Thyroid gland (tissue), 4 donors: ENCODE measurements at regions not wholly inside any gene's neighbourhood (a gene's known extent, or its start where the extent isn't known, plus 50 kb on each side); places are given as distances from the start of the nearest gene placed in this dataset.

Experiments
- DNase-seq, 2 donors: peaks; one replicate each; pipeline ENCODE4 v3.0.0-alpha.2; 2019
- H3K27ac ChIP-seq, 3 donors: fragments of 200-600 bp; sonication (generic); 1 replicate in 2 of 3; 2 replicates in 1 of 3; pipeline ENCODE4 v1.5.1; 2016 to 2019; ENCODE audit warnings: mild to moderate bottlenecking in 1 of 3, moderate library complexity in 1 of 3
- H3K27me3 ChIP-seq: fragments of 200-600 bp; sonication (generic); one replicate; pipeline ENCODE4 v1.5.1; 2019
- H3K36me3 ChIP-seq, 2 donors: fragments of 200-600 bp; sonication (generic); one replicate each; pipeline ENCODE4 v1.5.1; 2016 to 2019
- H3K4me1 ChIP-seq, 2 donors: fragments of 200-600 bp; sonication (generic); one replicate each; pipeline ENCODE4 v1.5.1; 2017 to 2019
- H3K4me3 ChIP-seq, 3 donors: fragments of 200-600 bp; sonication (generic); replicated peaks in 1 of 3; 1 replicate in 2 of 3; 2 replicates in 1 of 3; pipeline ENCODE4 v1.5.1; 2016; ENCODE audit warnings: mild to moderate bottlenecking in 1 of 3
- H3K9me3 ChIP-seq: fragments of 200-600 bp; sonication (generic); one replicate; pipeline ENCODE4 v1.5.1; 2017
- POLR2A ChIP-seq, 2 donors: fragments of 450-650 bp; IDR thresholded peaks; one replicate each; pipeline ENCODE4 v1.6.1; 2017; ENCODE audit warnings: antibody characterized with exemption in 2 of 2, mild to moderate bottlenecking in 2 of 2, moderate library complexity in 1 of 2
- WGBS, 2 donors: methylation state at CpG; one replicate each; pipeline ENCODE4 v1.1.5; 2017; 5-methylcytosine and 5-hydroxymethylcytosine counted together
- intact Hi-C: fragments of 100-400 bp; cut with DNase I; formaldehyde crosslinking; loops from one replicate; pipeline ENCODE4 v1.15.1; 2023
- TF ChIP-seq, protein P1 (sequence below), 6 experiments: fragments of 200-600 bp in 3 of 6; fragments of 450-650 bp in 3 of 6; sonication (generic) in 3 of 6; IDR thresholded peaks; one replicate each; pipeline ENCODE4 v1.5.1; 2016 to 2019; ENCODE audit warnings: antibody characterized with exemption in 6 of 6, mild to moderate bottlenecking in 2 of 6, inconsistent platforms in 1 of 6, moderate library complexity in 1 of 6

DNA sequence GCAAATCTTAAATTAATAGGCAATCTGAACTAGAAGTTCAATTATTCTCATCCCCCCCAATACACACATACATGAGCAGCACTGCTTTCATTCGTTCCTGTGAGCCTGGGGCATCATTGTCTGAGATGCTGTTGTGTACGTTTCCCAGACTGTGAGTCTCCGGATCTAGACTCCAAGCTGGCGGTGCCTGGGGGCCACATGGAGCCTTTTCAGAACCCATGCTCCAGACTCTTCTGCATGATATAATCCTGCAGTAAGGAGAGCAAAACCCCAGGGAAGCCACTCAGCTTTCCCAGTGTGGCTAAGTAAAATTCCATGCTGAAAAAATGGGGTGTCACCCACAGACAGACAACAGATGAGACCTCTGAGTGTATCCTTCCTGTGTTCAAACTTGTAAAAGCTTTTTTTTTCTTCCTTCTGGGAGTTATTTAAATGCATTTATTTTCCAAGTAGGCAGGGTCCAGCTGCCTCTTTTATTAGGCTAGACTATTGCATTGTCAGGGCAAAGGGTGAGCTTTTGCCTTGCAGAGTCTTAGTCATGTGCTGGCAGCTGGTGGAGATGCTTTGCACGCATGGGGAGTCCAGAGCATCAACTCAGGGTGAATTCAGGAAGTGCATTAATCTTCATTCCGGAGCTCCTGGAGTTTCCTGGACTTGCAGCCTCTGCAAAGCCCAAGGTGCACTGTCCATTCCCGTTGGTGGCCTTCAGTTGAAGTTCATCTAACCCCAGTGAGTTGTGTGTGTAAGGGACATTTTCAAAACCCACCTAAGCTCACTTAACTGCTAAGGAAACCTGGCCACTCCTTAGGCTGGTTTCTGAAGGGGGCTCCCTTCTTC, 185.7 kb upstream of the ADO start:
- no peaks in the 10 kb centered on the region for H3K36me3 ChIP-seq
- no peak overlapping the region for H3K27ac ChIP-seq
- TF ChIP-seq, protein P1, sequence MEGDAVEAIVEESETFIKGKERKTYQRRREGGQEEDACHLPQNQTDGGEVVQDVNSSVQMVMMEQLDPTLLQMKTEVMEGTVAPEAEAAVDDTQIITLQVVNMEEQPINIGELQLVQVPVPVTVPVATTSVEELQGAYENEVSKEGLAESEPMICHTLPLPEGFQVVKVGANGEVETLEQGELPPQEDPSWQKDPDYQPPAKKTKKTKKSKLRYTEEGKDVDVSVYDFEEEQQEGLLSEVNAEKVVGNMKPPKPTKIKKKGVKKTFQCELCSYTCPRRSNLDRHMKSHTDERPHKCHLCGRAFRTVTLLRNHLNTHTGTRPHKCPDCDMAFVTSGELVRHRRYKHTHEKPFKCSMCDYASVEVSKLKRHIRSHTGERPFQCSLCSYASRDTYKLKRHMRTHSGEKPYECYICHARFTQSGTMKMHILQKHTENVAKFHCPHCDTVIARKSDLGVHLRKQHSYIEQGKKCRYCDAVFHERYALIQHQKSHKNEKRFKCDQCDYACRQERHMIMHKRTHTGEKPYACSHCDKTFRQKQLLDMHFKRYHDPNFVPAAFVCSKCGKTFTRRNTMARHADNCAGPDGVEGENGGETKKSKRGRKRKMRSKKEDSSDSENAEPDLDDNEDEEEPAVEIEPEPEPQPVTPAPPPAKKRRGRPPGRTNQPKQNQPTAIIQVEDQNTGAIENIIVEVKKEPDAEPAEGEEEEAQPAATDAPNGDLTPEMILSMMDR (IDR thresholded peaks at IDR 0.05): no peak
- no peak for TF ChIP-seq POLR2A (IDR thresholded peaks at IDR 0.05)
- H3K27me3 ChIP-seq: no peaks in the 10 kb centered on the region
- no peaks in the 10 kb centered on the region for H3K4me1 ChIP-seq
- no peaks in the 10 kb centered on the region for H3K9me3 ChIP-seq
- WGBS, 2 donors: 72 to 76% methylated on average over 7 of the region's 7 CpGs
- H3K4me3 ChIP-seq: no peak overlapping the region
- DNase-seq: no peak
- intact Hi-C loops: loop anchor here (10.0 kb wide), 3 partner anchors 196 to 536 kb away; partner anchors contain the start of gene EGR2

DNA sequence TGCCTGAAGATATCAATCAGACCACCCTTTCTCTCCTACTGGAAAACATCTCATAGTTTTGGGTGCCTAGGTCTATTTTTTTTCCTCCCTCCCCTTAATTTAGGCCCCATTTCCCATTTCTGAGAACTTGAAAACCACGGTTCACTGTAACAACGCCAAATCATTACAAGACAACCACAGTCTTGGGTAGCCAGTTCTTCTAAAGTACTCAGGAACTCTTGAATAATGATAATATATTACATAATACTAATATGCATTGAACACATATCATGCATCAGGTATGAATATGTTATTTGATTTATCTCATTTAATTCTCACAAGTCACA, 185.1 kb upstream of the ADO start:
- no peaks in the 10 kb centered on the region for H3K36me3 ChIP-seq
- intact Hi-C loops: loop anchor here (10.0 kb wide), 3 partner anchors 195 to 535 kb away; partner anchors contain the start of gene EGR2
- no peak overlapping the region for H3K27ac ChIP-seq
- no peaks in the 10 kb centered on the region for H3K27me3 ChIP-seq
- H3K4me1 ChIP-seq: no peaks in the 10 kb centered on the region
- H3K9me3 ChIP-seq: no peaks in the 10 kb centered on the region
- H3K4me3 ChIP-seq: no peak overlapping the region
- no peak for DNase-seq
- TF ChIP-seq, protein P1 (IDR thresholded peaks at IDR 0.05): no peak
- TF ChIP-seq POLR2A (IDR thresholded peaks at IDR 0.05): no peak
- 58 to 59% methylated on average over 2 of the region's 2 CpGs for WGBS, 2 donors

DNA sequence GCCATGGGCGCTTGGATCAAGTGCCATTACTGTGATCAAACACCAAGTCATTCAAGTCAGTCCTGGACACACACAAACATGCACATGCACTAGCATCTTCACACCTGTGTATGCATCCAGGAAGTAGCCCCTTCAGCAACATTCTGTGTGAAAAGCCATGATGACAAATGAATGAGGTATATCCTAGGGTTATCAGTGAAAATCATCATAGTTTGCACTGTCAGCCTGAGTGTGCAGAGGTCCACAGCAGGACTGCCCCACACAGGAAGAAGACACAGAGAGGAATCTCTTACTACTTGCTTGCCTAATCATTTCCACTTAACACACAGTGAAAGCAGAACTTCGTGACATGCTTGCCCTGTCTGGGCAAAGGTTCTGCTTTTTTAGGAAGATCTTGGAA, 184.0 kb upstream of the ADO start:
- Histone ChIP-seq H3K27me3 (no peaks in the 10 kb centered on the region), H3K27ac (no peak overlapping the region)
- WGBS, 2 donors: 78 to 86% methylated on average over 2 of the region's 2 CpGs

DNA sequence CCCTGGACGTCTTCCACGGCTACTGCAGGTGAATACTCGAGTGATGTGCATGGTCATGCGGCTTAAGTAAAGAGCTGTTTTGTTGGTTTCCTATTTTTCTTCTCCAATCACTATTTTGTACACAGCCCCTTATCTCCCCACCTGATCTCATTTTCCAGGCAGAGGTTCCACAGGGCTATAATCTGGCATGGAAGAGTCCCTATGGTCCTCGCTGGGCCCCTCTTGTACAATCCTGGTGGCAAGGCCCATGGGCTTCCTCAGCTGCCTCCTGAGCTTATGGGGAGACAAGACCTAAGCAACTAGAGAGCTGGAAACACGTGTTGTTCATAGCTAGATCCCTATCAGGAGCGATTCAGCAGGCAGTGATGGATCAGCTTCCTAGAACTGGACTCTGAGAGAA, 181.3 kb upstream of the ADO start:
- Histone ChIP-seq H3K27ac (no peak overlapping the region), H3K4me1 (peaks cover 0 to 6% of the 10 kb centered on the region in 2 donors), H3K4me3 (no peak overlapping the region), H3K27me3 (no peaks in the 10 kb centered on the region), H3K36me3 (no peaks in the 10 kb centered on the region), H3K9me3 (no peaks in the 10 kb centered on the region)
- TF ChIP-seq POLR2A (IDR thresholded peaks at IDR 0.05): no peak
- TF ChIP-seq, protein P1 (IDR thresholded peaks at IDR 0.05): no peak
- intact Hi-C loops: no loop called here
- DNase-seq: no peak
- 84 to 88% methylated on average over 7 of the region's 7 CpGs for WGBS, 2 donors

More for the DNA sequence above, 184.0 kb upstream of the ADO start:
- intact Hi-C loops: no loop called here
- Histone ChIP-seq H3K4me1 (no peaks in the 10 kb centered on the region), H3K36me3 (no peaks in the 10 kb centered on the region), H3K9me3 (no peaks in the 10 kb centered on the region), H3K4me3 (no peak overlapping the region)
- no peak for TF ChIP-seq POLR2A (IDR thresholded peaks at IDR 0.05)
- TF ChIP-seq, protein P1 (IDR thresholded peaks at IDR 0.05): no peak
- DNase-seq: no peak

DNA sequence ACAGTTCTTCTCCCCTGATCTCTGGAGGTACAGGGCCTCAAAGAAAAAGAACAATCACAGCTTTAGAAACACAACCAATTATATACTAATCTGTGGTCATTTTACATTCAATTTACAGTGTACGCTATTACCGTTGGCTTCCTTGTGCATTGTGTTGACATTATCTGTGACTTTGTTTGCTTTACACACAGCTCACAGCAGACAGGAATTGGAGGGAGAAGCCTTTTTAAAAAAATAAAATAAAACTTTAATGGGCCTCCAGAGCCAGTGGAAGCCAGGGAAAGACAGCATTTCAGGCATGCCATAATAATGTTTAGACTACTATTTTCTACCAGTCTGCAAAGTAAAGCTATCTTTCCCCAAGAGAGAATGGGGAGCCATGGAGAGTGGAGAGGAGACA, 179.0 kb upstream of the ADO start:
- Histone ChIP-seq H3K4me3 (no peak overlapping the region), H3K27ac (no peak overlapping the region), H3K36me3 (no peaks in the 10 kb centered on the region), H3K9me3 (no peaks in the 10 kb centered on the region), H3K27me3 (no peaks in the 10 kb centered on the region), H3K4me1 (peaks cover 0 to 6% of the 10 kb centered on the region in 2 donors)
- TF ChIP-seq, protein P1 (IDR thresholded peaks at IDR 0.05): no peak
- no peak for TF ChIP-seq POLR2A (IDR thresholded peaks at IDR 0.05)
- WGBS, 2 donors: 34 to 41% methylated on average over 2 of the region's 2 CpGs
- intact Hi-C loops: no loop called here
- no peak for DNase-seq
